NCI-H82 (cell line): ENCODE measurements at regions not wholly inside any gene's neighbourhood (a gene's known extent, or its start where the extent isn't known, plus 50 kb on each side); places are given as distances from the start of the nearest gene placed in this dataset.

Experiments
- DNase-seq: peaks from one replicate; lab custom pipeline; 2025; lab: John Stamatoyannopoulos, UW

DNA sequence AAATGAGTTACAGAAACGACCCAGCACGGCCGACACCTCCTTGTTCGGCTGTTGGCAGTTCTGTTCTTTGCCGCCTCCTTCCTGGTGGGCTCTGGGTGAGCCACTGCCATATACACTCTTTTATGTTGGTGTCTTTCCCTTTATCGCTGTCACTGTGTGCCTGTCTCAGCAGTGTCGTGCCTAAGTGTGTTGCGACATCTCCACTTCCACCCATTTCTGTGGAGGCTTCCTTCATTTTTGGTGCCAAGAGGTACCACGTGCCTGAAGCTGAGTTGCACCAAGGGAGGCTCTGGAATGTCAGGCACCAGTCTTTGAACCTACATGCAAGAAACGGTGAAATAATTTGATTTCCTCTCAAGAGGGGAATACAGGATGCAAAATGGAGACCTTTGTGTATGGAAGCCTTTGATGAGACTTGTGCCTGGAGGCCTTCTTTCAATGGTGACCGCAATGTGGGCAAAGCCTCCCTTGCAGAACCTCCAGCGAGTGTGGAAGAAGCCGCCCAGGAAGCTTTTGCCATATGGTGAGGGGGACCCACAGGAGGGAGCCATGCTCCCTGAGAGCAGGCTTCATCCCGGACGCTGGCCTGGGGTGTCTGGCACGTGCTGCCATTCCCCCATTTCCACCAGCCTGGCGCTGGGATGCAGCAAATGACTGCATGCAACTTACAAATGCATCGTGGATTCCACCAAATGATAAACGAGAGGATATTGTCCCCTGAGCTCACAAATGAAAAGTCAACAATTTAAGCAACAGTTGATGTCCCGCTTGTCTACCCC, 136.2 kb downstream of the TEX29 start:
- DNase-seq: no peak

DNA sequence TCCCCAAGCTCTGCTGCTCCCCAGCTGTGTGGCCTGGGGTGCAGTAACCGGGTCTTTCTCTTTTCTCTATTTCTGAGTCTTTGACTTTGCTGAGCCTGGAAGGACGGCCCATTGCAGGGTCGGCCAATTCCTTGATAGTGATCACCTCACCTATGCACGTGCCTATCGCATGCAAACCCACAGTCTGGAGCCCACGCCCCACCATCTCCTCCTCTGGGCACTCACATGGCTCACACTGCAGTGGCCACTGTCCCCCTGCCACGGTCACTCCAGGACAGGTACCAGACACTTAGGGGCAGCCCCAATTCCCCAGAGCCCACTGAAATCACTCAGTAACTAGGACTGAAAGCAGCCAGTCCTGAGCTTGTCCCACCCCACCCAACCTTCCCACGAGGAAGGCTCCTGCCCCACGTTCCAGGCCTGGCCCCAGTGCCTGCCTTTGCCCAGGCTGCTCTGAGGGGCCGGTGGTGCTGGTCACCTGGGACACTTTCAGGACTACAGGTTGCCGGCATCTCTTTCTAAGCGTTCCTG, 137.6 kb downstream of the TEX29 start:
- DNase-seq: no peak

DNA sequence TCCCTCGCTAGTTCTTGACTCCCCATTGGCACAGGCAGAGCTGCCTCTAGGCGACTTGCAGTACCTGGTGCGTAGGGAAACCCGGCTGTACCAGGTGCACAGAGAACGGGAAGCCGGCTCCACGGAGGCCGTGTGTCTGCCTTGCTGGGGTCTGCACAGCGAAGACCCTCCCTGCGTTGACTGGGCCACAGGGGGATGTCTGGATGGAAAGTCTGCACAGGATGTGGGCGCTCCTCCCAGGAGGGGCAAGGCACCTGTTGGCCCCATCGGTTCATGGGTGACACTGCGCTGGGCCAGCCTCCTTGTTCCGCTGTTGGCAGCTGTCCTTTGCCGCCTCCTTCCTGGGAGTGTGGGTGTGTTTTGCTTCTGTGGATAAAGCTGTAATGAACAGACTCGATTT, 138.3 kb downstream of the TEX29 start:
- DNase-seq: no peak

DNA sequence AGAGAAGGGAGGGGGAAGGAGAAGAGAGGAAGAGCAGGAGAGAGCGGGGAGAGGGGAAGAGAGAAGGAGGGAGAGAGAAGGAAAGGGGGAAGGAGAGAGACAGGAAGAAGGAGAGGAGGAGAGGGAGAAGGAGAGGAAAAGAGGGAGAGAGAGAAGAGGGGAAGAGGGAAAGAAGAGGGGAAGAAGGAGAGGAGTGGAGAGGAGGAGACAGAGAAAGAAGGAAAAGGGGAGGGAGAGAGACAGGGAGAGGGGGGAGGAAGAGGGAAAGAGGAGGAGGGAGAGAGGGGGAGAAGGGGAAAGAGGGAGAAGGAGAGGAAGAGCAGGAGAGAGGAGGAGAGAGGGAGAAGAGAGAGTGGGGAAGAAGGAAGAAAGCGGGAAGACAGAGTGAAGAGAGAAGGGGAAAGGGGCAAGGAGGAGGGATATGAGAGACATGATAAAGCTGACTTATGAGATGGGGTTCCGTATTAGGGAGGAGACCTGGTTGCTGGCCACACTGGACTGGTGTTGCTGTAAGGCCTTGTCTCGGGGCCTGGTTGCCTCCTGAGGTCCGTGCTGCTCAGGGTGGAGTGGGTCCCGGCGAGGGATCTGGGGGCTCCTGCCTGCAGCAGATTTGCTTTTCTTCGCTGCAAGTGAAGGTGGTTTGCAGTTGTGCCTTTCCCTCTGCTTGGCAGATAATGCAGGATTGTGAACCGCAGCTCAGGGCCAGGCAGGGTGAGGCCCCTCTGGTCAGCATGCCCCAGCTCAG, 139.5 kb downstream of the TEX29 start:
- no peak for DNase-seq

DNA sequence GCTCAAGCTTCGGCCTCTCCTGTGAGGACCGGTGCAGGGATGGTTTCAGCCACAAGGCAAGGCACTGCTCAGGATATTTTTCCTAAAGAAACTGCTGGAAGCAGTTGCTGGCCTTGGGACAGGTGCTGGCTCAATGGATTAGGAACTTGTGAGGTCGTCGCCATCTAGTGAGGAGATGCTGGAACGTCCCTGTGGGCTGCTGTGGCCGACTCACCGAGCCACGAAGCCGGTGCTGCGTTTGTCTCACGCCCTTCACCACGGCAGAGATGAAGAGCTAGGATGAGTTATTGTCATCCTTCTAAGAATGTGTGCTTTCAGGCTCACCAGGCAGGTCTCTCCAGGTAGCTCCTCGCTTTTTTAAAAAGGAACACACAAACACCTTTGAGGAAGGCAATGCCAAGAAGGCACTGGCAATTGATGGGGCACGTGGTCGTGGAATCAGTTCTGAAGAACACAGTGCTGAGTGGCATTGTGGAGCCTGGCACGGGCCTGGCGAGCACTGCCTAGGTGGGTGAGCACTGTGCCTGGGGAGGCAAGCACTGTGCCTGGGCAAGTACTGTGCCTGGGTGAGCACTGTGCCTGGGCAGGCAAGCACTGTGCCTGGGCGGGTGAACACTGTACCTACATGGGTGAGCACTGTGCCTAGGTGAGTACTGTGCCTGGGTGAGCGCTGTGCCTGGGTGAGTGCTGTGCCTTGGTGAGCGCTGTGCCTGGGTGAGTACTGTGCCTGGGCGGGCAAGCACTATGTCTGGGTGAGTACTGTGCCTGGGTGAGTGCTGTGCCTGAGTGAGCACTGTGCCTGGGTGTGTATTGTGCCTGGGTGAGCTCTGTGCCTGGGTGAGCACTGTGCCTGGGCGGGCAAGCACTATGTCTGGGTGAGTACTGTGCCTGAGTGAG, 140.4 kb downstream of the TEX29 start:
- peak; percentile 57 for DNase-seq

DNA sequence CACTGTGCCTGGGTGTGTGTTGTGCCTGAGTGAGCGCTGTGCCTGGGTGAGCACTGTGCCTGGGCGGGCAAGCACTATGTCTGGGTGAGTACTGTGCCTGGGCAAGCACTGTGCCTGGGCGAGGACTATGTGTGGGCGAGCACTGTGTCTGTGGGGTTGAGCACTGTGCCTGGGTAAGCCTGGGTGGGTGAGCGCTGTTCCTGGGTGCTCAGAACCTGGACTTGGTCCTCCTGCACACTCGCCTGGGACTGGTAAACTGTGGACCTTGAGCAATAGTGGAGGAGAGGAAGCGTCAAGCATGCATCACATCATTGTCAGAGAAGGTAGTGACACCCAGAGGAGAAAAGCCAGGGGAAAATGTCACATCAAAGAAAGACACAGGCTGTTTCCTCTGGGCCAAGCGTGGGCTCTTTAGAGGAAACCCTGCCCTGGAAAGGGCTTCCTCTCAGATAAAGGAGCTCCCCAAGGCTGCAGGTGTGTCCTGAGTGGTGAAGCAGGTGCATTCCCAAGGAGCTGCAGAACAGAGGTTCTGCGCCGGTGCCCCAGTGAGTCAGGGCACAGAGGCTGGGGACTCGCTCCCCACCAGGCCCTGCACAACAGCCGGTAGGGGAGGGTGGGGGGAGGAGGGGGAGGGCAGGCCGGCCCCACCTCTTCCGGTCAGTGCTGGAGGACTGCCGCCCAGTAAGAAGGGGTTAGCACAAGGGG, 141.2 kb downstream of the TEX29 start:
- no peak for DNase-seq

DNA sequence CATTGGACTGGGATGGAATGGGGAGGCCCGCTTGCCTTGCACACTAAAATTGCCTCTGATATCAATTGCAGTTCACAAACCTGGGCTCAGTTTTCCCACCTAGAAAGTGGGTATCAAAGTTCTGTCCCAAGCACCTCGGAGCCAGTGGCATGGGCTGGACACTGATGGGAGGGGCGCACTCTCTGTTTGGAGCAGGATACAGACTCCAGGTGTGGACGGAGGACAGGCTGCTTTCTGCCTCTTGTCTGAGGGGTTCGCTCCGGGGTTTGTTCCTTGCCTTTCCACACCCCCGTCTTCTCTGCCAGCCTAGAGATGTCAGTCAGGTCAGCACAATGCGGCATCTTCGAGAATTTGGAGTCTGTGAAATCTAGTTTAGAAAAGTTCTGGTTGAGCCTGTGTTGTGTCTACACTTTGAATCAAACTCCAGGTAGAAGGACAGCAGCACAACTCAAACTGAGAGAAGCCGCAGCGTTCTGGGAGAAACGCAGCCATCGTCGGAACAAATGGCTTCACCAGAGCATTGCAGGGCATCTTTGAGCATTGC, 141.9 kb downstream of the TEX29 start:
- no peak for DNase-seq

DNA sequence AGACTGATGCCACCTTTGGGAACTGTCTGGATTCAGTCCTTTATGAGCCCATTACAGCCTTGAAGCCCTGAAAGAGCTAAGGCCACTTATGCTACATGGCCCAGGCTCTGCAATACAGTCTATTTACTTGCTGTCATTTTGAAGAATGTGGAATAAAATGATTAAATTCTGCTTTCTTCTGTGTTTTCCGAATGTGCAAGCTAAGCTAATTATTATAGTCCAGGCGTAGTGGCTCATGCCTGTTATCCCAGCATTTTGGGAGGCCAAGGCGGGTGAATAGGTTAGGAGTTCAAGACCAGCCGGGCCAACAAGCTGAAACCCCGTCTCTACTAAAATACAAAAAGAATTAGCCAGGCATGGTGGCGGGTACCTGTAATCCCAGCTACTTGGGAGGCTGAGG, 142.5 kb downstream of the TEX29 start:
- DNase-seq: no peak

DNA sequence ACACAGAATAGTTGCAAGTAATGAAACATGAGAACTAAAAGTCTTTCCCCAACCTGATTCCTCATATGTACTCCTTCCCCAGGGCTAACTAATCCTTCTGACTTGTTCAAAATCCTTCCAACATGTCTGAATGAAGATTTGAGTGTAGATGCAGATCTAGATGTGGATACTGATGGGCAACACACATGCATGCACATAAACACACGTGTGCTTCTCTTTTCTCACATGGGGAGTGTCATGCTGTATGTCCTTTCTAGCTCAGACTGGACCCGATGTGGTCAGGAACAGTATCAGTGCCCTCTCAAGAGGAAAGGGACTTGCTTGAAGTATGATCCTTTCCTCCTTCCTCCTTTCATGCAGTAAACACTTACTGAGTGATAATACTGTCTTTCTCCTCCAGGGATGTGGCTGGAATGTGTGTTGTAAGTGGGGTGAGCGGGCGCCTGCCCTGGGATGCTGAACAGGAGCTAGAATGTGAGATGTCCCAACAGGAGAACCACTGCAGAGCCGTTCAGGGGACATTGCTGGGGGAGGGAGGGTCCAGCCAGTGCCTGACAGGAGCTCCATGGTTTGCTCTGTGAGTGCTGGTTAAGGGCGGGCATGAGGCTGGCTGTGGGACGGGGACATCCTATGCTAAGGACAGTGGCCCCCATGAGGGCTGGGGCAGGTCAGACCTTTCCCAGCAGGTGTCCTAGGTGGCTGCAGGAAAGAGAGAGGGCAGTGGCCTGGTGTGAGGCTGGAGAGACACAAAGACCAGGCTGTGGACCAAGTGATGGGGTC, 146.9 kb downstream of the TEX29 start:
- DNase-seq: no peak

DNA sequence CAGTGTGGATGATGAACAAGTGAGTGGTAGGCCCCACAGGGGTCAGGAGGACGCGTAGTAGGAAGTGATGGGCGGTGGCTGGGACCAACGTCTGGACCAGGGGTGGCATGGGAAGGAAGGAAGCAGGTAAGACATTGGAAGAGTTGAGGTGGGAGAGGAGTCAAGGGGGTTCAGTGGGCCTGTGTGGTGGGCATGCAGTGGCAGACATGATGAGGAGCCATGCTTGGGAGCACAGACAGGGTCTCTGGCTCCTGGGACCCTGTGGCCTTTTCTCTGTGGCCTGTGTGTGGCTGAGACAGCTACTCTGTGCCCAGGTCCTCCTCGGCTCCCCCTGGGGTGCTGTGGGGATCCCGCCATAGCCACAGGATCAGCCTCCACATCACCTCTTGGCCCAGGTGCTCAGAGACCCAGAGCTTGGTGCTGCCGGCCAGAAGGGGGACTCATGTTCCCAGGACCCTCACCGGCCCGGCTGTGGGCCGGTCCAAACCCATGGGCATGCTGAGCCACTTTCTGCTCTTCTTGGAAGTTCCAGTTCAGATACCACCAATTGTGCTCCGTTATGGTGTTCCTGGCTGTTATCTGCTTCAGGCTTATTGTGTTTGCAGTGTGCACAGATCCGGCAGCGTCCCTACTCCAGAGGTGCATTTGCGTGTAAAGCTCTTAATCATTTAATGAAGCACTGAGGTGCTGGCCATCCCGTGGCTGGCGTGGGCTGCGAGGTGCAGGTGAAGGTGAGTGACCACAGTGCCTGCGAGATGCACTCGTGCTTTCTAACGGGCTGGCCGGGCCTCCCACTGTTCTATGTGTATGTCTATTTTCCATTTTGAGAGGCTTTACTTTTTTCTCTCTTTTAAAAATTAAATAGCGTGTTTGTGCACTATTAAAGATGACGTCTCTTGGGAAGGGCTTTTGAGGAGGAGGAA, 147.9 kb downstream of the TEX29 start:
- no peak for DNase-seq

DNA sequence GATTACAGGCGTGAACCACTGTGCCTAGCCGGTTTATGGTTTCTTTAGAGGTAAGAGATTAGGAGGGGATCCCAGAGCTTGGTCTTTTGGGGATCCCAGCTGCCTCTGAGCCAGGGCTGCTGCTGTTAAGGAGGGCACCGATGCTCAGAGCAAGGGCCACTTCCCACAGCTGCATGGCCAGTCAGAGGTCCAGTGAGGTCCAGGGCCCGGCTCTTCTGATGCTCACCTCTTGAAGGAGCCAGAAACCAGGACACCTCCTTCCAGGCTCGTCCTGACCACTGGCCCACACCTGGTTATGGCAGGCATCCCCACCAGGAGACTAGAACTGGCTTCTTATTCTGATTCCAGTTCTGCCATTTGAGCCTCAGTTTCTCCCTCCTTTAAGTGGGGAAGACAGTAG, 149.0 kb downstream of the TEX29 start:
- DNase-seq: no peak

DNA sequence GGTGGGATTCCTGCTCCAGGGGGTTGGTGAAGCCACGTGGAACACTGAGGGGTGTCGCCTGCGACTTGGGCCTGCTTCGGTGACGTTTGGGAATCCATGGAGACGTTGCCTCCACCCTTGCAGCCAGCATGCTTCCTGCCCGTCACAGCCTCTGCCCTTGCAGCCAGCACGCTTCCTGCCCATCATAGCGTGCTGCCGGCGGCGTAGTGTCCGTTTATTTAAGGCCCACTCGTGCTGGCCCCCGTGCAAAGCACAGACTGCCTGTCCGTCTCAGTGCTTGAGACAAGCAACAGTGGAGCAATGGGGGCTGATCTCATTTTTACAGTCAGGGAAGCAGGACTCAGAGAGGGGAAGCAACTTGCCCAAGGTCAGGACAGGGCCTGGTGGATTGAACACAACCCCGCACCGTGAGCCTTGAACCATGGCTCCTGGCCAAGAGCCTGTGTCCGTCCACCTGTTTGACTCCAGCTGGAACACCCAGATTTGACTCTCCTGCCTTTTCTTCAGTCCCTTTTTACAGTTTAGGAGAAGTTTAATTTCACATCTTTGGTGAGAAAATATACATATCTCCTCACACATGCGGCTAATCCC, 149.6 kb downstream of the TEX29 start:
- no peak for DNase-seq

DNA sequence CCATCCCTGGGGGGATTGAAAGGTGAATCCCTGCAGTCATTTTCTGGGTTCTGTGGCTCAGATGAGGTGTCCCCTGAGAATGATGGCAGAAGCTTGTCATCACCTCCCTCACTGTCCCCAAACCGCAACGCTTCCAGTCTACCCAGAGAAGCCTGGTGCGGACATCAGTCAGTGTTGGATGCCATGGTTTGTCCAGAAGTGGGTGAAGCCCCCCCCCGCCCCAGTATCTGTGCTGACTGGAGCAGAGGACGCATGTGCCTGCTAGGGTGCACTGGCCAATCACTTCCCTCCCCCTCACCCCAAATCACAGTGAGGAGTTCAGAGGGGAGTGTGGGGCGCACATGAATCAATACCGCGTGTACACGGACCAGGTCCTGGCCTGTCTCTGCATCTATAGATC, 150.5 kb downstream of the TEX29 start:
- DNase-seq: no peak

DNA sequence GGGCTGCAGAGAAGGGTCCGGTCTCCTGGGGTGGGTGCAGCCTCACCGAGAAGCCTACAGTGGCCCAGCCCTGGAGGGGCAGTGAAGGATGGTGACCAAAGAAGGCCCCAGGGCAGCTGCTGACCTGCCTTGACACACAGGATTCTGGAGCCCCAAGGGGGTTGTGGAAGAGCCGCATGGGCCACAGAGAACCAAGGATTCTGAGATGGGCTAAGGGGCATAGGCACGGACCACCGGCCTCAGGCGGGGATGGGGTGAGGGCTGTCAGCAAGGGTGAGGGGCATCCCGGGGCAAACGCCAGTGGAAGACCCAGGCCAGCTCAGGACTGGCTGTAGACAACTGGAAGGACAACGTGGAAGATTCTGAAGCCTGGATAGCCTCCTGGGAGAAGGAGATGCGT, 151.6 kb downstream of the TEX29 start:
- DNase-seq: no peak

DNA sequence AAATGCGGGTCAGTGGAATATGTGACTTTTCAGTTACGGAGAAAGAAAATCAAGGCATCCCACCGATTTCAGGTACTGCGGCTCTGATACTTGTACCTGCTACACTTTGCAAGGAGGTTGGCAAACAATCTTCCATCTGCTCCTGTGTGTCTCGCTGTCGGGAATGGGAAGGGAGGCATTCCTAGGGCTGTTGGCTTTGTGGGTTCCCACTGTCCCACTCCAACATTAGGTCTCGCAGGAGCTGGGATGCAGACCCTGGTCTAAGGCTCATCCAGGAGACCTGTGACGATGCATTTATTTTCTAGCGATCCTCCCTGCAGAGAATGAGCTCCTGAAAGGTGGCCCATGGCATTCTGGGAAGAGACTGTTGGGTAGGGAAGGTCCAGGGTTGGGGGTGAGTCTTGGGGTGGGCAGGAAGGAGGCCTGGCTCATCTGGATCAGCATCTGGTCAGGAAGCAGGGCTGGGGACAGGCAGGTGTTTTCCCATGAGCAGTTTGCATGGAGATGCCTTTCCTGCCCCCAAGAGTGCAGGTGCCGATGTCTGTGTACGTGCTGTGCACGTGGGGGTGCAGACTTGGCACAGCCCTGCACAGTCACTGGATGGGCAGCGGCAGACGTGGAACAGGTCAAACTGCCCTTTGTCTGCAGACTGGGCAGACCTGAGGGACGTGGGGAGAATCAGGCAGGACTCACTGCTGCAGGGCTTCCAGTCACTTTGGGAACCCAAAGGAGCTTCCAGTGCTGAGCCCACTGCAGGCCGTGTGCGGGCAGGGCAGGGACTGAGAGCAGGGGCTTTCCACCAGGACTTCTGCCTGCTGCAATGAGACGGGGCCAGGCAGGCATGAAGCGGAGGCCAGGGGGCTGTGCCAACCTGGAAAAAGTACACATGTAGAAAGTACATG, 152.4 kb downstream of the TEX29 start:
- no peak for DNase-seq

DNA sequence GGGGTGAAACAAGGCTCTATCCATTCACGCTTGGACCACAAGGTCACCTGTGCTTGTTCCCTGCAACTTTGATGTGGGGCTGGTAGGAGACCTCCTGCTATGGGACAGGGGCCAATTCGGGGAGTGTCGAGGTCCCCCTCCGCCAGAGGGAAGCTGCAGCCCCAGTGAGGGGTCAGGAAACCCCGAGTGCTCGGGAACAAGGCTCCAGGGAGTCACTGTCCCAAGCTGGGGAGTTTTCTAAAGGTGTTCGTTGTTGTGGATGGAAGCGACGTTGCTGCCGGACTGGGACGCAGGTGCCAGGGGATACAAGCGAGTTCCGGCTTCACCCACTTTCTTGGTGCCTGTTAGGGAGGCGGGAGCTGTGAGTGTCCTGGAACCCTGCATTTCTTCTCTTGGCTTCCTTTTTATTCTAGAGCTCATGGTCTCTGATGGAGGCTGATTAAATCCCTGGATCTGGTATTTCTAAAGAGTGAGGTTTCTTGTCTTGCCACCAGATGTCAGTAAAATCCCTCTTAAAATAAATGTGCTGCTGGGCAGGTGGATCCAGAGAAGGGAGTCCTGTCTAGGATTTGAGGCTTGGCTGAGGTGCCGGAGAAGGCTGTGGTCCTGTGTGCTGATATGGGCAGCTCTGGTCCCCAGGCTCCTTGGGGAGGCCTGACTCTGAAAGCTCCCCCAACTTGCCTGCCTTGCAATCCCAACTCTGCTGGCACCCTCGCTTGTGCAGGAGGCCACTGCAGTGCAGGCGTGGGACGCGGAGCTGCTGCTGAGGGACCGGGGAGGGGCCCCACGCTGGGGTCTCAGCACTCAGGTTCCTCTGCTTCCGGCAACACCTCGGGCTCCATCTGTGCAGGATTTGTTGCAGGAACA, 153.9 kb downstream of the TEX29 start:
- DNase-seq: peak; percentile 74

DNA sequence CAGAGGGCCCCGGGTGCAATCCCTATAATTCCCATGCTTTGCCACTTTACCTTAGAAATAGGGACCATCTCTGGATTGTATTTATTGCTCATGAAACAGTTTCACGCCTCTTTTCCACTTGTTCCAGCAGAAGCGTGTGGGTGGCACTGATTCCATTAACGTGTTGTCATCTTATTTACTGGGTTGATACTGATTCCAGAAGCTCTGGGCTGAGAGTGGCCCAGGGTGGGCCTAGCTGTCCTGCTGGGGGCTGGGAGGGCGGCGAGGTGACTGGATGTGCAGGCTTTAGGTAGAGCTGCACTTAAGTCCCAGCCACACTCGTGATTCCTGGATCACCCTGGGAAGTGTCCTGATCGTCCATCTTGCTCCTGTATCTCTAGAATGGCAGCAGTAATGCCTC, 155.0 kb downstream of the TEX29 start:
- DNase-seq: no peak
